ENCODE measurements at regions not wholly inside any gene's neighbourhood (a gene's known extent, or its start where the extent isn't known, plus 50 kb on each side); places are given as distances from the start of the nearest gene placed in this dataset.

DNA sequence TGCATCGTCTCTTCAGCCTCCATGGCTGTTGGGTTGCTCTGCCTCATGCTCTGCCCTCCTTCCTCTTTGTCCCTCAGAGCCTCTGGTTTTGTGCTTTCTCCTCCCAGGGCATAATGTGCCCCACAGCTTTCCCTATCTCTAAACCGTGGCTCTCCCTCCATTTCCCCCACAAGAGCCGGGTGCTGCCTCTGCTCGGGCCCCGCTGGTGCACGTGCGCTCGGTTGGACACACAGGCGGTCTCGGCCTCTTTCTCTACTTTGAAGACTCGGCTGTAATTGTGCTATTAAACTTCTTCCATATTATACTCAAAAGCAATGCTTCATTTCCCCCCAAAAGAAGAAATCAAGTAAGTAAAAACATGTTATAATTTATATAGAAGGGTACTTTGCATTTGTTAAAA, 109.7 kb upstream of the KLF14 start:
- TF ChIP-seq CTCF (IDR thresholded peaks at IDR 0.05) (no peak), POLR2A (IDR thresholded peaks at IDR 0.05) (no peak)

Data from sigmoid colon (tissue), 3 donors.